Liver (tissue), 8 donors: ENCODE measurements at regions not wholly inside any gene's neighbourhood (a gene's known extent, or its start where the extent isn't known, plus 50 kb on each side); places are given as distances from the start of the nearest gene placed in this dataset.

Experiments
- DNase-seq: peaks from one replicate; pipeline ENCODE4 v3.0.0-alpha.2; 2017; ENCODE audit warnings: low spot score
- H3K27ac ChIP-seq, 2 donors: one replicate each; pipeline ENCODE4 v1.7.0; 2013; ENCODE audit warnings: inconsistent platforms in 2 of 2, low read length in 2 of 2, control low read depth in 1 of 2, low read depth in 1 of 2, mild to moderate bottlenecking in 1 of 2
- H3K27me3 ChIP-seq, 4 donors: one replicate each; pipeline versions ENCODE4 v1.6.1 to v1.7.0; 2013; ENCODE audit warnings: low read length in 3 of 4, inconsistent platforms in 1 of 4, mild to moderate bottlenecking in 1 of 4, moderate library complexity in 1 of 4; ENCODE audit not compliant: control insufficient read depth in 4 of 4, insufficient read depth in 4 of 4
- H3K36me3 ChIP-seq, 4 donors: one replicate each; pipeline versions ENCODE4 v1.6.1 to v1.7.0; 2013; ENCODE audit warnings: low read length in 3 of 4, mild to moderate bottlenecking in 3 of 4, low read depth in 1 of 4, moderate library complexity in 1 of 4; ENCODE audit not compliant: control insufficient read depth in 4 of 4, insufficient read depth in 3 of 4
- H3K4me1 ChIP-seq, 4 donors: one replicate each; pipeline versions ENCODE4 v1.6.1 to v1.7.0; 2013; ENCODE audit warnings: low read length in 3 of 4, mild to moderate bottlenecking in 3 of 4, moderate library complexity in 1 of 4; ENCODE audit not compliant: control insufficient read depth in 4 of 4, insufficient read depth in 4 of 4
- H3K4me3 ChIP-seq, 3 donors: one replicate each; pipeline versions ENCODE4 v1.6.1 to v1.7.0; 2013; ENCODE audit warnings: low read length in 3 of 3, control low read depth in 1 of 3, low read depth in 1 of 3, mild to moderate bottlenecking in 1 of 3
- H3K9ac ChIP-seq, 2 donors: one replicate each; pipeline ENCODE4 v1.7.0; 2013; ENCODE audit warnings: low read length in 2 of 2, mild to moderate bottlenecking in 2 of 2, moderate library complexity in 2 of 2, control low read depth in 1 of 2, low read depth in 1 of 2
- H3K9me3 ChIP-seq, 4 donors: one replicate each; pipeline versions ENCODE4 v1.6.1 to v1.7.0; 2013; ENCODE audit warnings: low read length in 3 of 4; ENCODE audit not compliant: control insufficient read depth in 4 of 4
- CTCF ChIP-seq: fragments of 150-350 bp; IDR thresholded peaks from 2 replicates; pipeline ENCODE4 v1.5.1; 2017; ENCODE audit warnings: improper control_type of control experiment, low read depth, low read length; ENCODE audit not compliant: missing input control
- EGR1 ChIP-seq, 2 donors: IDR thresholded peaks; 2 replicates each; pipeline ENCODE4 v1.6.1; 2016 to 2018; ENCODE audit warnings: antibody characterized with exemption in 2 of 2, low read depth in 2 of 2
- FOXA2 ChIP-seq: IDR thresholded peaks from 2 replicates; pipeline ENCODE4 v1.6.1; 2016; ENCODE audit warnings: antibody characterized with exemption
- GABPA ChIP-seq, 2 donors: IDR thresholded peaks in 1 of 2; conservative IDR thresholded peaks in 1 of 2; 2 replicates each; pipeline ENCODE4 v1.6.1; 2016; ENCODE audit warnings: antibody characterized with exemption in 2 of 2, mild to moderate bottlenecking in 1 of 2, moderate library complexity in 1 of 2
- HNF4A ChIP-seq, 2 donors: conservative IDR thresholded peaks; 2 replicates each; pipeline ENCODE4 v1.6.1; 2016; ENCODE audit warnings: antibody characterized with exemption in 2 of 2, mild to moderate bottlenecking in 2 of 2
- JUND ChIP-seq, 2 donors: IDR thresholded peaks; 2 replicates each; pipeline ENCODE4 v1.6.1; 2016; ENCODE audit warnings: antibody characterized with exemption in 2 of 2
- MAX ChIP-seq: IDR thresholded peaks from 2 replicates; pipeline ENCODE4 v1.6.1; 2016; ENCODE audit warnings: antibody characterized with exemption
- RAD21 ChIP-seq, 2 donors: IDR thresholded peaks; 2 replicates each; pipeline ENCODE4 v1.6.1; 2016; ENCODE audit warnings: antibody characterized with exemption in 2 of 2, mild to moderate bottlenecking in 2 of 2
- REST ChIP-seq: IDR thresholded peaks from 2 replicates; pipeline ENCODE4 v1.6.1; 2016; ENCODE audit warnings: antibody characterized with exemption, mild to moderate bottlenecking
- TAF1 ChIP-seq: conservative IDR thresholded peaks from 2 replicates; pipeline ENCODE4 v1.6.1; 2016; ENCODE audit warnings: antibody characterized with exemption, mild to moderate bottlenecking
- YY1 ChIP-seq: IDR thresholded peaks from 2 replicates; pipeline ENCODE4 v1.6.1; 2016; ENCODE audit warnings: antibody characterized with exemption, mild to moderate bottlenecking
- ZBTB33 ChIP-seq: IDR thresholded peaks from 2 replicates; pipeline ENCODE4 v1.6.1; 2016; ENCODE audit warnings: antibody characterized with exemption
- WGBS: extraction: QIAGEN DNeasy Blood & Tissue Kit; methylation state at CpG from one replicate; pipeline ENCODE4 v1.1.7; 2013; 5-methylcytosine and 5-hydroxymethylcytosine counted together
- donor health status: healthy.
- donor health status: healthy.
- donor health status: healthy.
- donor health status: healthy.
- donor health status: healthy.

GRCh38 chr11:109267293-109268095 lies 154.5 kb upstream of the C11orf87 start:
- no peak overlapping the region for H3K9ac ChIP-seq
- no peak overlapping the region for H3K4me3 ChIP-seq
- H3K9me3 ChIP-seq, result peaks cover 3 to 16% (median 9%) of the 10 kb centered on the region in 4 donors
- H3K36me3 ChIP-seq, result no peaks in the 10 kb centered on the region
- no peaks in the 10 kb centered on the region for H3K27me3 ChIP-seq
- no peak for DNase-seq
- no peaks in the 10 kb centered on the region for H3K4me1 ChIP-seq
- no peak for TF ChIP-seq CTCF
- TF ChIP-seq GABPA (IDR thresholded peaks at IDR 0.05 in 1 of 2, conservative IDR thresholded peaks at IDR 0.05 in 1 of 2), result no peak
- no peak for TF ChIP-seq EGR1 (IDR thresholded peaks at IDR 0.05; ENCODE audit: low read depth in 2 of 2)
- WGBS, result 33% methylated on average over 2 of the region's 2 CpGs
- H3K27ac ChIP-seq, result no peak overlapping the region

GRCh38 chr11:109275931-109276330 lies 146.1 kb upstream of the C11orf87 start:
- Histone ChIP-seq H3K4me1 (no peaks in the 10 kb centered on the region), H3K27me3 (no peaks in the 10 kb centered on the region), H3K9me3 (peaks cover 0 to 3% (median 0%) of the 10 kb centered on the region in 4 donors), H3K4me3 (no peak overlapping the region), H3K36me3 (no peaks in the 10 kb centered on the region), H3K9ac (no peak overlapping the region), H3K27ac (no peak overlapping the region)
- TF ChIP-seq MAX (no peak), TAF1 (no peak)
- WGBS, result 53% methylated on average over 2 of the region's 2 CpGs
- DNase-seq, result no peak

- DNase-seq, result no peak
- H3K36me3 ChIP-seq, result no peaks in the 10 kb centered on the region
- H3K4me3 ChIP-seq, result no peak overlapping the region
- H3K9me3 ChIP-seq, result peaks cover 0 to 1% (median 0%) of the 10 kb centered on the region in 4 donors
- WGBS, result 53% methylated on average over 2 of the region's 2 CpGs
- no peak overlapping the region for H3K27ac ChIP-seq
- no peak for TF ChIP-seq MAX
- no peak for TF ChIP-seq EGR1 (IDR thresholded peaks at IDR 0.05; ENCODE audit: low read depth in 2 of 2)
- no peak for TF ChIP-seq JUND (IDR thresholded peaks at IDR 0.05)
- TF ChIP-seq YY1, result no peak
- TF ChIP-seq REST, result no peak
- no peak for TF ChIP-seq RAD21 (IDR thresholded peaks at IDR 0.05)
- TF ChIP-seq CTCF, result no peak
- no peak for TF ChIP-seq ZBTB33
- TF ChIP-seq TAF1, result no peak
- no peak for TF ChIP-seq HNF4A (conservative IDR thresholded peaks at IDR 0.05)
- no peak for TF ChIP-seq GABPA (IDR thresholded peaks at IDR 0.05 in 1 of 2, conservative IDR thresholded peaks at IDR 0.05 in 1 of 2)
- TF ChIP-seq FOXA2, result no peak
- no peak overlapping the region for H3K9ac ChIP-seq
- H3K27me3 ChIP-seq, result no peaks in the 10 kb centered on the region
- H3K4me1 ChIP-seq, result no peaks in the 10 kb centered on the region
These were observed 136.5 kb upstream of the C11orf87 start for GRCh38 chr11:109285465-109285864.
